ENCODE measurements at regions not wholly inside any gene's neighbourhood (a gene's known extent, or its start where the extent isn't known, plus 50 kb on each side); places are given as distances from the start of the nearest gene placed in this dataset.
"Not testable (repeated sequence)": the region's sequence is repeated elsewhere in the genome, so short reads cannot be mapped to it uniquely, and the experiment has no call there.

- TF ChIP-seq RAD21 (IDR thresholded peaks at IDR 0.05 in 1 of 2, conservative IDR thresholded peaks at IDR 0.05 in 1 of 2; ENCODE audit: low read depth in 2 of 2, low read length in 2 of 2): no peak
- TF ChIP-seq CEBPB (IDR thresholded peaks at IDR 0.05; ENCODE audit: low read depth, low read length): no peak
- no peak for TF ChIP-seq SP1 (IDR thresholded peaks at IDR 0.05; ENCODE audit: low read depth, low read length)
- TF ChIP-seq SIRT6 (IDR thresholded peaks at IDR 0.05; ENCODE audit: low read length): no peak
- TF ChIP-seq POU5F1 (IDR thresholded peaks at IDR 0.05; ENCODE audit: low read depth, low read length): no peak
- TF ChIP-seq ASH2L (IDR thresholded peaks at IDR 0.05; ENCODE audit: low read length): no peak
- TF ChIP-seq USF2 (IDR thresholded peaks at IDR 0.05; ENCODE audit: low read length): no peak
- TF ChIP-seq TAF7 (optimal IDR thresholded peaks at IDR 0.05; ENCODE audit: borderline replicate concordance, low read depth, low read length): no peak
These were observed 431.5 kb upstream of the OR4E1 start (continued) for GRCh38 chr14:22105006-22105623.

- FAIRE-seq: not testable (repeated sequence)
These were observed 427.1 kb upstream of the OR4E1 start for GRCh38 chr14:22100764-22101120.

More at GRCh38 chr14:22100764-22101120, 427.1 kb upstream of the OR4E1 start:
- CTCF ChIA-PET (ENCODE audit: partially characterized antibody): interaction anchor here (0.7 to 5.9 kb wide), 22 partner anchors 9 to 293 kb away, joined by 3 to 39 read pairs (median 5); no protein-coding TSS in a partner anchor
- H3K14ac ChIP-seq (ENCODE audit: insufficient read length); H2AFZ ChIP-seq (ENCODE audit: low read length); H3K4me2 ChIP-seq (ENCODE audit: insufficient read depth in 1 of 2, low read depth in 2 of 2, low read length in 2 of 2); H3K9ac ChIP-seq (replicated peaks in 1 of 4; ENCODE audit: extremely low read depth in 1 of 4, low read depth in 3 of 4, low read length in 3 of 4); H3K79me1 ChIP-seq (ENCODE audit: low read depth, low read length); H4K8ac ChIP-seq (ENCODE audit: extremely low read depth, insufficient read depth, low read length); H3K4me1 ChIP-seq (replicated peaks in 1 of 4; ENCODE audit: control insufficient read depth in 3 of 4, insufficient read depth in 4 of 4, low read length in 3 of 4); H2BK12ac ChIP-seq (ENCODE audit: low read depth, low read length); H2BK20ac ChIP-seq (ENCODE audit: low read length); DNase-seq (ENCODE audit: low read depth in 1 of 2, low spot score in 2 of 2); H3K56ac ChIP-seq (replicated peaks; ENCODE audit: insufficient read length, low read depth, low read length); H4K5ac ChIP-seq (ENCODE audit: insufficient read length, low read depth, low read length); H2BK120ac ChIP-seq (replicated peaks; ENCODE audit: low read depth, low read length); H3K36me3 ChIP-seq (ENCODE audit: control insufficient read depth in 2 of 4, insufficient read depth in 4 of 4, low read length in 3 of 4); H2AK5ac ChIP-seq (ENCODE audit: low read depth, low read length); H3K23me2 ChIP-seq (ENCODE audit: low read depth, low read length); H3K18ac ChIP-seq (ENCODE audit: extremely low read depth, low read length); H3K4ac ChIP-seq (replicated peaks; ENCODE audit: insufficient read length, low read depth, low read length); H3K9me3 ChIP-seq (ENCODE audit: insufficient read depth in 2 of 2, low read depth in 1 of 2, low read length in 1 of 2); H3K4me3 ChIP-seq (ENCODE audit: extremely low read depth in 1 of 4, insufficient read depth in 2 of 4, low read depth in 3 of 4, low read length in 4 of 4); H3K79me2 ChIP-seq (ENCODE audit: control insufficient read depth in 1 of 2, insufficient read depth in 2 of 2, low read length in 2 of 2); H3K27me3 ChIP-seq (replicated peaks in 1 of 4; ENCODE audit: control insufficient read depth in 3 of 4, extremely low read depth in 1 of 4, insufficient read depth in 3 of 4, low read length in 3 of 4); H2BK15ac ChIP-seq (ENCODE audit: low read length); H3K23ac ChIP-seq (ENCODE audit: insufficient read length); H3K27ac ChIP-seq (ENCODE audit: low read depth, low read length); H4K91ac ChIP-seq (replicated peaks; ENCODE audit: insufficient read length, low read length); H4K20me1 ChIP-seq (replicated peaks in 1 of 2; ENCODE audit: control insufficient read depth in 1 of 2, insufficient read depth in 2 of 2, low read length in 2 of 2); H2BK5ac ChIP-seq (ENCODE audit: low read depth, low read length): not testable (repeated sequence)
- POLR2A ChIA-PET (ENCODE audit: partially characterized antibody): interaction anchor here (0.8 to 0.9 kb wide), 2 partner anchors 9 to 11 kb away, joined by 3 to 4 read pairs; no protein-coding TSS in a partner anchor
- WGBS, 2 experiments (ENCODE audit: extremely low coverage in 1 of 2, insufficient coverage in 1 of 2, insufficient read length in 1 of 2, insufficient replicate concordance in 2 of 2, low coverage in 1 of 2, low lambda C conversion rate in 2 of 2, missing lambda C conversion rate in 1 of 2): 95% methylated on average over 13 of the region's 13 CpGs; no CpG with 5 or more reads in 1 of the 2 experiments
